Liver (tissue), 8 donors: ENCODE measurements at regions not wholly inside any gene's neighbourhood (a gene's known extent, or its start where the extent isn't known, plus 50 kb on each side); places are given as distances from the start of the nearest gene placed in this dataset.
A peak's percentile ranks its signal among the peaks of the same experiment; 100 is the strongest.

Experiments used
- DNase-seq: peaks from one replicate; pipeline ENCODE4 v3.0.0-alpha.2; 2017; ENCODE audit warnings: low spot score
- H3K27ac ChIP-seq, 2 donors: one replicate each; pipeline ENCODE4 v1.7.0; 2013; ENCODE audit warnings: inconsistent platforms in 2 of 2, low read length in 2 of 2, control low read depth in 1 of 2, low read depth in 1 of 2, mild to moderate bottlenecking in 1 of 2
- H3K27me3 ChIP-seq, 4 donors: one replicate each; pipeline versions ENCODE4 v1.6.1 to v1.7.0; 2013; ENCODE audit warnings: low read length in 3 of 4, inconsistent platforms in 1 of 4, mild to moderate bottlenecking in 1 of 4, moderate library complexity in 1 of 4; ENCODE audit not compliant: control insufficient read depth in 4 of 4, insufficient read depth in 4 of 4
- H3K36me3 ChIP-seq, 4 donors: one replicate each; pipeline versions ENCODE4 v1.6.1 to v1.7.0; 2013; ENCODE audit warnings: low read length in 3 of 4, mild to moderate bottlenecking in 3 of 4, low read depth in 1 of 4, moderate library complexity in 1 of 4; ENCODE audit not compliant: control insufficient read depth in 4 of 4, insufficient read depth in 3 of 4
- H3K4me1 ChIP-seq, 4 donors: one replicate each; pipeline versions ENCODE4 v1.6.1 to v1.7.0; 2013; ENCODE audit warnings: low read length in 3 of 4, mild to moderate bottlenecking in 3 of 4, moderate library complexity in 1 of 4; ENCODE audit not compliant: control insufficient read depth in 4 of 4, insufficient read depth in 4 of 4
- H3K4me3 ChIP-seq, 3 donors: one replicate each; pipeline versions ENCODE4 v1.6.1 to v1.7.0; 2013; ENCODE audit warnings: low read length in 3 of 3, control low read depth in 1 of 3, low read depth in 1 of 3, mild to moderate bottlenecking in 1 of 3
- H3K9ac ChIP-seq, 2 donors: one replicate each; pipeline ENCODE4 v1.7.0; 2013; ENCODE audit warnings: low read length in 2 of 2, mild to moderate bottlenecking in 2 of 2, moderate library complexity in 2 of 2, control low read depth in 1 of 2, low read depth in 1 of 2
- H3K9me3 ChIP-seq, 4 donors: one replicate each; pipeline versions ENCODE4 v1.6.1 to v1.7.0; 2013; ENCODE audit warnings: low read length in 3 of 4; ENCODE audit not compliant: control insufficient read depth in 4 of 4
- EGR1 ChIP-seq, 2 donors: IDR thresholded peaks; 2 replicates each; pipeline ENCODE4 v1.6.1; 2016 to 2018; ENCODE audit warnings: antibody characterized with exemption in 2 of 2, low read depth in 2 of 2
- FOXA1 ChIP-seq: IDR thresholded peaks from 2 replicates; pipeline ENCODE4 v1.6.1; 2016; ENCODE audit warnings: antibody characterized with exemption
- GABPA ChIP-seq, 2 donors: IDR thresholded peaks in 1 of 2; conservative IDR thresholded peaks in 1 of 2; 2 replicates each; pipeline ENCODE4 v1.6.1; 2016; ENCODE audit warnings: antibody characterized with exemption in 2 of 2, mild to moderate bottlenecking in 1 of 2, moderate library complexity in 1 of 2
- HNF4A ChIP-seq, 2 donors: conservative IDR thresholded peaks; 2 replicates each; pipeline ENCODE4 v1.6.1; 2016; ENCODE audit warnings: antibody characterized with exemption in 2 of 2, mild to moderate bottlenecking in 2 of 2
- HNF4G ChIP-seq: IDR thresholded peaks from 2 replicates; pipeline ENCODE4 v1.6.1; 2016; ENCODE audit warnings: antibody characterized with exemption
- JUND ChIP-seq, 2 donors: IDR thresholded peaks; 2 replicates each; pipeline ENCODE4 v1.6.1; 2016; ENCODE audit warnings: antibody characterized with exemption in 2 of 2
- NR2F2 ChIP-seq: IDR thresholded peaks from 2 replicates; pipeline ENCODE4 v1.6.1; 2016; ENCODE audit warnings: antibody characterized with exemption
- RAD21 ChIP-seq, 2 donors: IDR thresholded peaks; 2 replicates each; pipeline ENCODE4 v1.6.1; 2016; ENCODE audit warnings: antibody characterized with exemption in 2 of 2, mild to moderate bottlenecking in 2 of 2
- RXRA ChIP-seq, 2 donors: IDR thresholded peaks; 2 replicates each; pipeline ENCODE4 v1.6.1; 2017 to 2018; ENCODE audit warnings: antibody characterized with exemption in 2 of 2, mild to moderate bottlenecking in 1 of 2
- SP1 ChIP-seq: IDR thresholded peaks from 2 replicates; pipeline ENCODE4 v1.6.1; 2018; ENCODE audit warnings: antibody characterized with exemption, mild to moderate bottlenecking
- TAF1 ChIP-seq: conservative IDR thresholded peaks from 2 replicates; pipeline ENCODE4 v1.6.1; 2016; ENCODE audit warnings: antibody characterized with exemption, mild to moderate bottlenecking
- YY1 ChIP-seq: IDR thresholded peaks from 2 replicates; pipeline ENCODE4 v1.6.1; 2016; ENCODE audit warnings: antibody characterized with exemption, mild to moderate bottlenecking
- WGBS: extraction: QIAGEN DNeasy Blood & Tissue Kit; methylation state at CpG from one replicate; pipeline ENCODE4 v1.1.7; 2013; 5-methylcytosine and 5-hydroxymethylcytosine counted together
- TF ChIP-seq, protein P1 (sequence below): IDR thresholded peaks from 2 replicates; pipeline ENCODE4 v1.6.1; 2016; ENCODE audit warnings: antibody characterized with exemption
- TF ChIP-seq, protein P2 (sequence below): fragments of 150-350 bp; IDR thresholded peaks from 2 replicates; pipeline ENCODE4 v1.5.1; 2017; ENCODE audit warnings: improper control_type of control experiment, low read depth, low read length; ENCODE audit not compliant: missing input control
- TF ChIP-seq, protein P3 (sequence below): IDR thresholded peaks from 2 replicates; pipeline ENCODE4 v1.6.1; 2016; ENCODE audit warnings: antibody characterized with exemption
- TF ChIP-seq, protein P4 (sequence below): IDR thresholded peaks from 2 replicates; pipeline ENCODE4 v1.6.1; 2016; ENCODE audit warnings: antibody characterized with exemption
- donor health status: healthy.
- donor health status: healthy.
- donor health status: healthy.
- donor health status: healthy.
- donor health status: healthy.

DNA sequence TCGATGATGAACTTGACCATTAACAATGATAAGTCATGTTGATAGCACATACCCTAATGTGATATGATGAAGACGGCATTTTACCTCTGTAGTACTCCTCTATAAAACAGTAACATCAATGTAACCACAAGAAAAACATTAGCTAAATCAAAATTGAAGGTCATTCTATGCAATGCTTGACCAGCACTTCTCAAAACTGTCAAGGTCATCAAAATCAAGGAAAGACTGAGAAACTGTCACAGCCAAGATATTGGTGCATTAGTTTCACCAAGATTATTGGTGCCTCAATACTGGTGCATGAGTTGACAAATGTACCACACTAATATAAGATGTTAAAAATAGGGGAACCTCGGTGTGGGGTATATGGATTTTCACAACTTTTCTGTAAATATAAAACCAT lies 251.1 kb upstream of the CNTN4 start:
- Histone ChIP-seq H3K27ac (no peak overlapping the region), H3K36me3 (no peaks in the 10 kb centered on the region), H3K9me3 (no peaks in the 10 kb centered on the region), H3K27me3 (no peaks in the 10 kb centered on the region), H3K4me3 (no peak overlapping the region), H3K4me1 (peaks cover 0 to 3% (median 0%) of the 10 kb centered on the region in 4 donors), H3K9ac (no peak overlapping the region)
- no peak for DNase-seq
- WGBS, result 75% methylated on average over 3 of the region's 3 CpGs
- no peak for TF ChIP-seq RAD21 (IDR thresholded peaks at IDR 0.05)
- TF ChIP-seq TAF1, result no peak
- TF ChIP-seq, protein P1, sequence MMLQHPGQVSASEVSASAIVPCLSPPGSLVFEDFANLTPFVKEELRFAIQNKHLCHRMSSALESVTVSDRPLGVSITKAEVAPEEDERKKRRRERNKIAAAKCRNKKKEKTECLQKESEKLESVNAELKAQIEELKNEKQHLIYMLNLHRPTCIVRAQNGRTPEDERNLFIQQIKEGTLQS, result no peak
- no peak for TF ChIP-seq GABPA (IDR thresholded peaks at IDR 0.05 in 1 of 2, conservative IDR thresholded peaks at IDR 0.05 in 1 of 2)
- no peak for TF ChIP-seq RXRA (IDR thresholded peaks at IDR 0.05)

DNA sequence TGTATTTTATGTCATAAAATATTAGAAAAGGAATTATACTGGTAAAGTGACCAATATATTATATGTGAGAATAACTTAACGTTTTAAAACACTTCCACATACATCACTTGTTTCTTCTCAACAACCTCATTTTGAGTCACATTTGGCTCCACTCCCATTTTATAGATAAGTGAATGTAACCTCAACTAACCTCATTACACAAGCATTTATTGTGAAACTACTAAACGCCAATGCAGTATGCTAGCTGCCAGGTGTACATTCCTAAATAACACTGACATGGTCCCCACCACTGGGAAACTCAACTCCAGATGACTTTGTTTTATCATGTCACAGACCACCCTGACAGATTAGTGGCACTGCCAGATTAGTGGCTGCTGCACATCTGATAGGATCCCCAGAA lies 249.7 kb upstream of the CNTN4 start:
- TF ChIP-seq JUND (IDR thresholded peaks at IDR 0.05) (no peak), RXRA (IDR thresholded peaks at IDR 0.05) (peak in 1 of 2 donors; percentile 56)
- DNase-seq, result no peak
- no peaks in the 10 kb centered on the region for H3K9me3 ChIP-seq
- no peak overlapping the region for H3K9ac ChIP-seq
- H3K4me1 ChIP-seq, result peaks cover 0 to 3% (median 0%) of the 10 kb centered on the region in 4 donors
- no peaks in the 10 kb centered on the region for H3K36me3 ChIP-seq
- 17% methylated on average over 2 of the region's 2 CpGs for WGBS
- H3K27me3 ChIP-seq, result no peaks in the 10 kb centered on the region
- no peak overlapping the region for H3K27ac ChIP-seq
- no peak overlapping the region for H3K4me3 ChIP-seq

DNA sequence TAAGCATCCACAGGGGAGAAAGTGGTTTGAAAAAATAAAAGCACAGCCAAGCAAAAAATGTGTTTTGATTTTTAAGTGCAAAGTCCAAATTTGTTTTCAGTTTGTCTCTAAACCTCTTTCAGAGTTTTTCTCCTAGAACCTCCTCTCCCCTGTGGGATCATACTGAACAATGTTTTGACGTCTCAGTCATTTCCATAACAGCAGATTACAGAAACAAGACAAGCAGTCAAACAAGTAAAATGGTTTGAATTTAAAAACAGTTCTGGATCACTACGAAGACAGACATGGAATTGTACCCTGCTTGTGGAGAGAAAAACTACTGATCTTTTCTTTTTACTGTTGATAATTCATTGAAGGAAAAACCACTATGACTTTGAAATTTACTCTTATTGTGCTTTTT lies 245.7 kb upstream of the CNTN4 start:
- no peak overlapping the region for H3K9ac ChIP-seq
- no peak for DNase-seq
- H3K27me3 ChIP-seq, result no peaks in the 10 kb centered on the region
- no peak overlapping the region for H3K27ac ChIP-seq
- no peaks in the 10 kb centered on the region for H3K9me3 ChIP-seq
- 55% methylated on average over 2 of the region's 2 CpGs for WGBS
- no peak overlapping the region for H3K4me3 ChIP-seq
- H3K4me1 ChIP-seq, result peaks cover 0 to 3% (median 0%) of the 10 kb centered on the region in 4 donors
- TF ChIP-seq HNF4A (conservative IDR thresholded peaks at IDR 0.05), result peak in 1 of 2 donors; percentile 29
- TF ChIP-seq EGR1 (IDR thresholded peaks at IDR 0.05; ENCODE audit: low read depth in 2 of 2), result no peak
- no peaks in the 10 kb centered on the region for H3K36me3 ChIP-seq

DNA sequence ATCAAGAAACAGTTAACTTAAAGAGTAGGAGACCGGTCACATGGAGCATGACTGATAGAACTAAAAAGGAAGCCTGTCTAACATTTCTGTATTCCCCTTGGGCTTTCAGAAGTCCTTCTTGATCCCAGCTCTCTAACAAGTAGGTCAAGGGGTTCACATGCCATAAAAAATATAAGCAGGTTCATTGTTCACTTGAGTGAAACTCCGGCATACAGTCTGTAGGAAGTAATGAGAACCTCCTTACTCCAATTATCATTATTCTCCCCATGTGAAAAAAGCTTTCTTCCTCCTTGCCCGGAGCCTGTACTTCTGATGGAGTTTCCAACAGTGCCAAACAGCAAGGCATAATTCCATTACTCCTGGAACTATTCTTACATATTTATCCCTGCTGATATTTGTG lies 242.8 kb upstream of the CNTN4 start:
- Histone ChIP-seq H3K27ac (no peak overlapping the region), H3K4me1 (no peaks in the 10 kb centered on the region), H3K27me3 (no peaks in the 10 kb centered on the region), H3K9ac (no peak overlapping the region), H3K9me3 (no peaks in the 10 kb centered on the region), H3K36me3 (no peaks in the 10 kb centered on the region), H3K4me3 (no peak overlapping the region)
- DNase-seq, result no peak
- no peak for TF ChIP-seq EGR1 (IDR thresholded peaks at IDR 0.05; ENCODE audit: low read depth in 2 of 2)
- 69% methylated on average over 3 of the region's 3 CpGs for WGBS

DNA sequence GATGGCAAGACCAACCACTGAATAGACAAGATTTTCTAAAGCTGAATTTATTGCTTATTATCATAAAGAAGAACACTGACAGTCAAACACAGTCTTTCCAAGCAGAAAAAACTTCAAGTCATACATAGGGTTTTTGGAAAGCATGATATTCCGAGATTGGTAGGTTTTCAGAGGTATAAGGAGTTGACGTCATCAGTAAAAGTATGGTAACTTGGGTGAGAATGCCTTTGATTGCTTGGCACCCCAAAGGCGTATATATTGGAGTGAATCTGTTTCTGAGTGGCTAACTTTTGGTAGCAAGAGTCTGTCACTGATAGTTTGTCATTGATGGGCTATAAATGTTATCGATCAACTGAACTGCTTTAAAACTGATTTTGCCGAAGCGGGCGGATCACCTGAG lies 227.9 kb upstream of the CNTN4 start:
- H3K27me3 ChIP-seq, result no peaks in the 10 kb centered on the region
- H3K36me3 ChIP-seq, result no peaks in the 10 kb centered on the region
- H3K4me3 ChIP-seq, result no peak overlapping the region
- H3K9me3 ChIP-seq, result no peaks in the 10 kb centered on the region
- no peak overlapping the region for H3K27ac ChIP-seq
- no peaks in the 10 kb centered on the region for H3K4me1 ChIP-seq
- no peak for DNase-seq
- 85% methylated on average over 7 of the region's 7 CpGs for WGBS
- no peak for TF ChIP-seq HNF4A (conservative IDR thresholded peaks at IDR 0.05)
- no peak for TF ChIP-seq FOXA1
- TF ChIP-seq HNF4G, result no peak
- no peak for TF ChIP-seq YY1
- TF ChIP-seq, protein P2, sequence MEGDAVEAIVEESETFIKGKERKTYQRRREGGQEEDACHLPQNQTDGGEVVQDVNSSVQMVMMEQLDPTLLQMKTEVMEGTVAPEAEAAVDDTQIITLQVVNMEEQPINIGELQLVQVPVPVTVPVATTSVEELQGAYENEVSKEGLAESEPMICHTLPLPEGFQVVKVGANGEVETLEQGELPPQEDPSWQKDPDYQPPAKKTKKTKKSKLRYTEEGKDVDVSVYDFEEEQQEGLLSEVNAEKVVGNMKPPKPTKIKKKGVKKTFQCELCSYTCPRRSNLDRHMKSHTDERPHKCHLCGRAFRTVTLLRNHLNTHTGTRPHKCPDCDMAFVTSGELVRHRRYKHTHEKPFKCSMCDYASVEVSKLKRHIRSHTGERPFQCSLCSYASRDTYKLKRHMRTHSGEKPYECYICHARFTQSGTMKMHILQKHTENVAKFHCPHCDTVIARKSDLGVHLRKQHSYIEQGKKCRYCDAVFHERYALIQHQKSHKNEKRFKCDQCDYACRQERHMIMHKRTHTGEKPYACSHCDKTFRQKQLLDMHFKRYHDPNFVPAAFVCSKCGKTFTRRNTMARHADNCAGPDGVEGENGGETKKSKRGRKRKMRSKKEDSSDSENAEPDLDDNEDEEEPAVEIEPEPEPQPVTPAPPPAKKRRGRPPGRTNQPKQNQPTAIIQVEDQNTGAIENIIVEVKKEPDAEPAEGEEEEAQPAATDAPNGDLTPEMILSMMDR, result no peak
- TF ChIP-seq, protein P1, result no peak
- no peak for TF ChIP-seq JUND (IDR thresholded peaks at IDR 0.05)
- no peak for TF ChIP-seq RXRA (IDR thresholded peaks at IDR 0.05)
- no peak for TF ChIP-seq SP1
- TF ChIP-seq EGR1 (IDR thresholded peaks at IDR 0.05; ENCODE audit: low read depth in 2 of 2), result no peak
- TF ChIP-seq, protein P3, sequence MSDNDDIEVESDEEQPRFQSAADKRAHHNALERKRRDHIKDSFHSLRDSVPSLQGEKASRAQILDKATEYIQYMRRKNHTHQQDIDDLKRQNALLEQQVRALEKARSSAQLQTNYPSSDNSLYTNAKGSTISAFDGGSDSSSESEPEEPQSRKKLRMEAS, result no peak
- TF ChIP-seq, protein P4, sequence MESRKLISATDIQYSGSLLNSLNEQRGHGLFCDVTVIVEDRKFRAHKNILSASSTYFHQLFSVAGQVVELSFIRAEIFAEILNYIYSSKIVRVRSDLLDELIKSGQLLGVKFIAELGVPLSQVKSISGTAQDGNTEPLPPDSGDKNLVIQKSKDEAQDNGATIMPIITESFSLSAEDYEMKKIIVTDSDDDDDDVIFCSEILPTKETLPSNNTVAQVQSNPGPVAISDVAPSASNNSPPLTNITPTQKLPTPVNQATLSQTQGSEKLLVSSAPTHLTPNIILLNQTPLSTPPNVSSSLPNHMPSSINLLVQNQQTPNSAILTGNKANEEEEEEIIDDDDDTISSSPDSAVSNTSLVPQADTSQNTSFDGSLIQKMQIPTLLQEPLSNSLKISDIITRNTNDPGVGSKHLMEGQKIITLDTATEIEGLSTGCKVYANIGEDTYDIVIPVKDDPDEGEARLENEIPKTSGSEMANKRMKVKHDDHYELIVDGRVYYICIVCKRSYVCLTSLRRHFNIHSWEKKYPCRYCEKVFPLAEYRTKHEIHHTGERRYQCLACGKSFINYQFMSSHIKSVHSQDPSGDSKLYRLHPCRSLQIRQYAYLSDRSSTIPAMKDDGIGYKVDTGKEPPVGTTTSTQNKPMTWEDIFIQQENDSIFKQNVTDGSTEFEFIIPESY, result no peak
- no peak for TF ChIP-seq NR2F2
- no peak overlapping the region for H3K9ac ChIP-seq
